ENCODE measurements at regions not wholly inside any gene's neighbourhood (a gene's known extent, or its start where the extent isn't known, plus 50 kb on each side); places are given as distances from the start of the nearest gene placed in this dataset.

- TF ChIP-seq CTCF (IDR thresholded peaks at IDR 0.05; ENCODE audit: borderline replicate concordance, insufficient read depth, low read depth, low read length), result no peak
- H3K4me3 ChIP-seq (ENCODE audit: low read depth, low read length), result no peak overlapping the region
Measured at GRCh38 chr1:56418151-56418631, 161.2 kb downstream of the PLPP3 start.

GRCh38 chr1:56417646-56418045 is 161.7 kb downstream of the PLPP3 start:
- no peak overlapping the region for H3K4me3 ChIP-seq (ENCODE audit: low read depth, low read length)
- no peak for TF ChIP-seq CTCF (IDR thresholded peaks at IDR 0.05; ENCODE audit: borderline replicate concordance, insufficient read depth, low read depth, low read length)

GRCh38 chr1:56416495-56416894 is 162.9 kb downstream of the PLPP3 start:
- no peak overlapping the region for H3K4me3 ChIP-seq (ENCODE audit: low read depth, low read length)
- no peak for TF ChIP-seq CTCF (IDR thresholded peaks at IDR 0.05; ENCODE audit: borderline replicate concordance, insufficient read depth, low read depth, low read length)

- no peak for TF ChIP-seq CTCF (IDR thresholded peaks at IDR 0.05; ENCODE audit: borderline replicate concordance, insufficient read depth, low read depth, low read length)
- no peak overlapping the region for H3K4me3 ChIP-seq (ENCODE audit: low read depth, low read length)
Measured at GRCh38 chr1:56415720-56416119, 163.6 kb downstream of the PLPP3 start.

GRCh38 chr1:56415258-56415657 is 164.1 kb downstream of the PLPP3 start:
- TF ChIP-seq CTCF (IDR thresholded peaks at IDR 0.05; ENCODE audit: borderline replicate concordance, insufficient read depth, low read depth, low read length), result no peak
- H3K4me3 ChIP-seq (ENCODE audit: low read depth, low read length), result no peak overlapping the region

- no peak overlapping the region for H3K4me3 ChIP-seq (ENCODE audit: low read depth, low read length)
- TF ChIP-seq CTCF (IDR thresholded peaks at IDR 0.05; ENCODE audit: borderline replicate concordance, insufficient read depth, low read depth, low read length), result no peak
Measured at GRCh38 chr1:56414728-56415224, 164.6 kb downstream of the PLPP3 start.

GRCh38 chr1:56413671-56414199 is 165.6 kb downstream of the PLPP3 start:
- no peak for TF ChIP-seq CTCF (IDR thresholded peaks at IDR 0.05; ENCODE audit: borderline replicate concordance, insufficient read depth, low read depth, low read length)
- H3K4me3 ChIP-seq (ENCODE audit: low read depth, low read length), result no peak overlapping the region

Data from GM12875 (cell line).